Stomach (tissue), 4 donors: ENCODE measurements at regions not wholly inside any gene's neighbourhood (a gene's known extent, or its start where the extent isn't known, plus 50 kb on each side); places are given as distances from the start of the nearest gene placed in this dataset.

Experiments used
- CTCF ChIP-seq, 7 experiments: fragments of 450-650 bp in 4 of 7; fragments of 200-600 bp in 3 of 7; sonication (generic) in 3 of 7; IDR thresholded peaks; one replicate each; pipeline ENCODE4 v1.5.1; 2016 to 2019; ENCODE audit warnings: antibody characterized with exemption in 7 of 7, control low read depth in 2 of 7, mild to moderate bottlenecking in 1 of 7
- POLR2A ChIP-seq, 4 donors: fragments of 450-650 bp; IDR thresholded peaks; one replicate each; pipeline ENCODE4 v1.6.1; 2016; ENCODE audit warnings: antibody characterized with exemption in 4 of 4, control low read depth in 2 of 4, mild to moderate bottlenecking in 1 of 4, moderate library complexity in 1 of 4

GRCh38 chr7:46720761-46721160, 799.7 kb upstream of the IGFBP3 start:
- no peak for TF ChIP-seq CTCF (IDR thresholded peaks at IDR 0.05)
- no peak for TF ChIP-seq POLR2A (IDR thresholded peaks at IDR 0.05)
